ENCODE measurements at regions not wholly inside any gene's neighbourhood (a gene's known extent, or its start where the extent isn't known, plus 50 kb on each side); places are given as distances from the start of the nearest gene placed in this dataset.
A peak's percentile ranks its signal among the peaks of the same experiment; 100 is the strongest.

- TF ChIP-seq USF1 (IDR thresholded peaks at IDR 0.05) (no peak), MAX (IDR thresholded peaks at IDR 0.05) (no peak), EGR1 (IDR thresholded peaks at IDR 0.05) (no peak), ZBTB7A (IDR thresholded peaks at IDR 0.05; ENCODE audit: low read depth) (no peak), TCF12 (IDR thresholded peaks at IDR 0.05; ENCODE audit: low read depth) (no peak), RAD21 (IDR thresholded peaks at IDR 0.05; ENCODE audit: low read depth) (no peak), CEBPB (IDR thresholded peaks at IDR 0.05) (no peak), TAF1 (IDR thresholded peaks at IDR 0.05; ENCODE audit: low read depth) (no peak), CREB1 (IDR thresholded peaks at IDR 0.05; ENCODE audit: low read depth) (no peak), EP300 (IDR thresholded peaks at IDR 0.05; ENCODE audit: borderline replicate concordance) (no peak)
These were observed 508.8 kb upstream of the CAMK1G start for GRCh38 chr1:209074575-209075250.

GRCh38 chr1:209076688-209077087, 506.8 kb upstream of the CAMK1G start:
- no peak for TF ChIP-seq EP300 (IDR thresholded peaks at IDR 0.05; ENCODE audit: borderline replicate concordance)
- TF ChIP-seq RAD21 (IDR thresholded peaks at IDR 0.05; ENCODE audit: low read depth): peak; percentile 42
- no peak for TF ChIP-seq NFIC (IDR thresholded peaks at IDR 0.05)

- TF ChIP-seq TEAD4 (IDR thresholded peaks at IDR 0.05) (no peak), TAF1 (IDR thresholded peaks at IDR 0.05; ENCODE audit: low read depth) (no peak), ZBTB7A (IDR thresholded peaks at IDR 0.05; ENCODE audit: low read depth) (no peak), MAX (IDR thresholded peaks at IDR 0.05) (no peak), CREB1 (IDR thresholded peaks at IDR 0.05; ENCODE audit: low read depth) (no peak), CEBPB (IDR thresholded peaks at IDR 0.05) (no peak), NFIC (IDR thresholded peaks at IDR 0.05) (no peak)
These were observed 503.2 kb upstream of the CAMK1G start for GRCh38 chr1:209080170-209080781.

- no peak for TF ChIP-seq RAD21 (IDR thresholded peaks at IDR 0.05; ENCODE audit: low read depth)
These were observed 496.9 kb upstream of the CAMK1G start for GRCh38 chr1:209086486-209087192.

- no peak for TF ChIP-seq REST (IDR thresholded peaks at IDR 0.05; ENCODE audit: low read depth)
- no peak for TF ChIP-seq CEBPB (IDR thresholded peaks at IDR 0.05)
- no peak for TF ChIP-seq USF1 (IDR thresholded peaks at IDR 0.05)
These were observed 489.1 kb upstream of the CAMK1G start for GRCh38 chr1:209094384-209094783.

- no peak for TF ChIP-seq FOXM1 (IDR thresholded peaks at IDR 0.05; ENCODE audit: borderline replicate concordance, low read depth)
- no peak for TF ChIP-seq REST (IDR thresholded peaks at IDR 0.05; ENCODE audit: low read depth)
- TF ChIP-seq CREB1 (IDR thresholded peaks at IDR 0.05; ENCODE audit: low read depth): no peak
- no peak for TF ChIP-seq ZBTB7A (IDR thresholded peaks at IDR 0.05; ENCODE audit: low read depth)
- TF ChIP-seq EP300 (IDR thresholded peaks at IDR 0.05; ENCODE audit: borderline replicate concordance): no peak
- no peak for TF ChIP-seq MAX (IDR thresholded peaks at IDR 0.05)
- no peak for TF ChIP-seq USF1 (IDR thresholded peaks at IDR 0.05)
- TF ChIP-seq CEBPB (IDR thresholded peaks at IDR 0.05): no peak
- no peak for TF ChIP-seq NFIC (IDR thresholded peaks at IDR 0.05)
- no peak for TF ChIP-seq YY1 (IDR thresholded peaks at IDR 0.05; ENCODE audit: low read depth)
- TF ChIP-seq TAF1 (IDR thresholded peaks at IDR 0.05; ENCODE audit: low read depth): no peak
- no peak for TF ChIP-seq TEAD4 (IDR thresholded peaks at IDR 0.05)
- no peak for TF ChIP-seq RAD21 (IDR thresholded peaks at IDR 0.05; ENCODE audit: low read depth)
- no peak for TF ChIP-seq TCF12 (IDR thresholded peaks at IDR 0.05; ENCODE audit: low read depth)
- no peak for TF ChIP-seq EGR1 (IDR thresholded peaks at IDR 0.05)
These were observed 487.6 kb upstream of the CAMK1G start for GRCh38 chr1:209095627-209096595.

All from Ishikawa (cell line).